ENCODE measurements at regions not wholly inside any gene's neighbourhood (a gene's known extent, or its start where the extent isn't known, plus 50 kb on each side); places are given as distances from the start of the nearest gene placed in this dataset.

DNA sequence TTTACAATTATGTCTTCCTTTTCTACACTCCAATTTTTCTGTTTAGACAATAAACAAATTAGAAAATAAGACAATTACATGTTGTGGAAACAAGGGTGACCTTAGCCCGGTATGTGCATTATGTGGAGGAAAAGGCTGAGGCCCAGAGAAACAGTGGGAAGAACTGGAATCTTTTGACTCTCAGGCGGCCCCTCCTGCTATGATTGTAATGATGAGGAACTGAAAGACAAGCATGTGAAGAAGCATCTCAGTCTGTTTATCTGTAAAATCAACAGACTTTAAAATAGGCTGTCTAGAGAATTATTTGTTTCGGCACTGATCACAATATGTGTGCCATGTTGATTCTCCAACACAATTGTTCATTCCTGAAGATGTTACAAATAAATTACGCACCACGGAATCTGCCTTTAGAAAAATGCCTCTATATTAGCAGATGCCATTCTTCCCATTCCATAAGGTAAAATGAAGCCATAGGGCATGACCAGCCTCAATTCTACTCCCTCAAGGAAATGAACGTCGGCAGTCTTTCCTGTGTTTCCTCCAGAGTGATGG, 1201.6 kb upstream of the CITED2 start:
- in situ Hi-C loops (cut with MboI; ENCODE audit: low sequenced_read_pairs) = no loop called here

DNA sequence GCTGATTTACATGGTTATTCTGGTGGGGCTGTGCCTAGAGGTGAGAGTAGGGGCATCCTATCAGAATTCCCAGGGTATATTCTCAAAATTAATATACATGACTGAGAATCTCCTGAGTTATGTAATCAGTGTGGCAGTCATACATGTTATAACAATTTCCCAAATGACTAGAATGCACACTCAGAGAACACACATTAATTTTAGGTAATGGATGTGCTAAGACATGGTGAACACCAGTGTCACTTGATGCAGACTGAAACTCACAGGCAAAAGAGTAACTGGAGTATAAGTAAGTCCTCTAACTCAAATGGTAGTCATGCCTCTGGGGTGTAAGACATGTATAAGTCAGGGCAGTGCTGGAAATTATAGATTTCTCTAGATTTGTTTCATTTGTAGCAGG, 1198.4 kb upstream of the CITED2 start:
- in situ Hi-C loops (cut with MboI; ENCODE audit: low sequenced_read_pairs) = no loop called here

DNA sequence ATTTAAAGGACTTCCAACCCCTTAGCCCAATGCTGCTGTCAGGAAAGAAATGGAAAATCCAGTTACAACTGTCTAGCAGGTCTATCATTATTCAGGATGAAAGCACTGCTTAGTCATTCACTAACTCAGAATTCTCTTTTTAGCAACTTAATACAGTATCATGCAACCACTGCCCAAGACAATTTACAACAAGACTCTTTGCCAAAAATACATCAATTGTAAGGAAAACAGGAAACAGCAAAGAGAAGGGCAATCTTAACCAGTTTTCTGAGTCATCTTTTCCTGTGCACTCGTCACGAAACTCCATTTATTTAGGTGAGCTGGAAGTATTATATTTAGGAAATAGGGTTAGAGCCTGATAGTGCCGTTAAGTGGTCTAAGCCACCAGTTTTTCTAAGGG, 1197.7 kb upstream of the CITED2 start:
- in situ Hi-C loops (cut with MboI; ENCODE audit: low sequenced_read_pairs) = no loop called here

DNA sequence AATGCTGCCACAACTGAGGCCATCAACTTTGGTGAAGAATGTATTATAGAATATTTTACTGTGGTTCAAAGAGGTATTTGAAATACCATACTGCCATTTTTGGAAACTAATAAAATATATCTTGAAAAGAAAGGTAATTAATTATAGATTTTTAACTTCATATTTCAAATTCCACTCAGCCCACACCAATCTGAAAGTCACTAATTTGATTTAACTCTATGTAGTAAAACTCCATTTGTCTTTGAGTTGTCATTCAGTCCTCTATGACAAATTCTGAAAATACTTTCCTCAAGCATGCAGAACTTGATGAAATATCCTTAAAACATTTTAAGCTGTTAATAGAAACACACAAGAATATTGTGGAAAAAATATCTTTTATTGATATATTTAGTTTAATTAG, 1196.7 kb upstream of the CITED2 start:
- in situ Hi-C loops (cut with MboI; ENCODE audit: low sequenced_read_pairs) = no loop called here

DNA sequence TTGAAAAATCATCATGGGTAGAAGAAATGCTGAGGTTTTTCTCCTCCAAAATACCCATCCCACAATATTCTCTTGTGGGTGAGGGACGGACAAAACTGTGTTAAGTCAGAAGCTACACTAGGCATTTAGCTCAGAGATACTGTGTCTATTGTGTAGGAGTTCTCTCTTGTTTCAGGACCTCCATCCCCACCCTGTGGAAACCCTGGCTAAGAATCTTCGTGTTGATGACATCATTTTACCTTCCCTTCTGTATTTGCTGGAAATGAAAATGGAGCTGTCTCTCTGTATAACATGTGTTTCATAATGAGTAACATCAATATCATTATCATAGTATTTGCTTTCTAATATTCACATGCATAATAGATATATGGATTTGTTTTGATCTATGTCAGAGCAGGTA, 1193.0 kb upstream of the CITED2 start:
- in situ Hi-C loops (cut with MboI; ENCODE audit: low sequenced_read_pairs) = no loop called here

DNA sequence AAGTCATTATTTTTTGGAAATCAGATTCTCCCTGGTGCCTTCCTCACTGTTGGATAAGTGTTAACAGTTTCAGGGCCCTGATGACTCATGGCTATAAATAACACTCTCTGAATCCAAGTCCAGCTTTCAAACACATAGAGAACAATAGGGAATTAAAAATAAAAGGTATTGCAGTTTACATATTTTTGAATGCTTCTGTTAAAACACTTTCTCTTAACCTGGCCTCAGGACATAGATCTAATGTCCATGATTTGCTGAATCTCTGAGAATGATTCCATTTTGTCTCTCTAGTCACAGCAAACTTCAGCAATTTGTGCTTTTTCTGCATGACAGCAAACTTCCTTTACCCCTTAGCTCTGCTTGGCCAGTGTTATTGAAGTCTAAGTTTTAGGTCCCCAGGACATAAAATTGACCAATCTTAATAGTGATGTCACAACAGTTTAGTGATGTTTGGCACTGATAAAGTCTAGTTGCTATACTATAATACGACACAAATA, 1192.4 kb upstream of the CITED2 start:
- in situ Hi-C loops (cut with MboI; ENCODE audit: low sequenced_read_pairs) = no loop called here

DNA sequence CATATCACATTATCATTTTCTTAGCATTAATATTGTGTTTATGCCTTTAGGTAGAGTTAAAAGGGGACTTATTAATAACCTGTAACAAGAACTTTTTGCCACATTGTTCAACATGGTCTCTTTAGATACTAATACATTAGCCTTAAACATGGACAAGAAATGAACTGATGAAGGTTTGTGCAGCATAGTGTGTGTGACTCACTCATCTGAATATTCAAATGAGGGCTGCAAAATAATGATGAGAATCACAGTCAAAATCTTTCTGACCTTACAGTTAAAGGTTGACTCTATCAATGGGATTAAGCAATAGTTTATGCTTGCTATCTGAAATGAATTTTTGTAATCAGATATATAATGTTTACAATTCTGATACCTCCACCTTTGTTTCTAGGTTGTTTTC, 1189.3 kb upstream of the CITED2 start:
- in situ Hi-C loops (cut with MboI; ENCODE audit: low sequenced_read_pairs) = no loop called here

DNA sequence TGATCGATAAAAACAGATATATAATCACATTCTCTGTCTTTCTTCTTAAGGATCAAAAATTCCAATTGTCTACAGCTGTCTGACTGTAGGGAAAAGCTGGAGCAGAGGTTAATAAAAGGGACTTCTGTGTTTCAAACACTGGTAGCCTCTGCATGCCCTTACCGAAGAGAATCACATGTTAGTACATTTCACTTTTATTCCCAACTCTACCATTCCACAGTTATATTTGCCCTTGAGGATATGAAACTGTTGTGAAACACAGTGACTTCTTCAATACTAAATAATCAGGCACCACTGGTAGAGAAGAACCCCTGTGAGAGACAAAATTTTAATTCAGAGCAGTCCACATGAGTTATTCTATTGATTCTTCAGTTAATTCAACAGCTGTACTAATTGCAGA, 1187.3 kb upstream of the CITED2 start:
- in situ Hi-C loops (cut with MboI; ENCODE audit: low sequenced_read_pairs) = no loop called here

DNA sequence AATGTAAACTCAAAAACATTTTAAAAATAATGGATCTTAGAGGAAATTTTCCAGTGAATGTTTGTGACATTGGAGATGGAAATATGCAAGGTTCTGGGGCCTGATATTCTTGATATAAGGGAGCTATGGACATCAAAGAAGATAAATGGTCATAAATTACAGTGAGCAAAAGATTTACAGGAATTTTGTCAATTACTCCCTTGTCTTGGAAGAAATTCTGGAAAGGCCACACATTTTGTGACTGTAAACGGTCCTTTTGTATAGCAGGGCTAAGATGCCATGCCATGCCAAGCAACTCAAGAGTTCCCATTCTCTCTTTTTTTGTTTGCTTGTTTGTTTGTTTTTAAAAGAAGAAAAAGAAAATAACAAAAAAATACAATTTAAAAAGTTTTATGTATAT, 1186.2 kb upstream of the CITED2 start:
- in situ Hi-C loops (cut with MboI; ENCODE audit: low sequenced_read_pairs) = no loop called here

DNA sequence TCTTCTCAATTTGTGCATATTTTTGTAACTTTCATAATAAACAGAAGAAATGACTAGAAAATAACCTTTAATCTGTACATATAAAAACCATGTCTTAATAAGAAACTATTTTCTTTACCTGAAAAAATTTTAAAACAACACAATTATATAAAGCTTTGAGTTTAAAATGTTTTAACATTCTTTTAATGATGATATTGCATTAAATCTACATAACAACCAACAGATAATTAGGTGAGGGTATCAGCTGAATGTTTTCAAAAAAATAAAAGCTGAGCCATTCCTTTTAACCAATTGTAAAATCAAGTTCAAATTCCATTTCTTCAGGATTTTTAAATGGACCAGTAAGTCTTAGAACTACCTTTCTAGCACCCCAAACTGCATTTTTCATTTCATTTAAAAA, 1185.0 kb upstream of the CITED2 start:
- in situ Hi-C loops (cut with MboI; ENCODE audit: low sequenced_read_pairs) = no loop called here

DNA sequence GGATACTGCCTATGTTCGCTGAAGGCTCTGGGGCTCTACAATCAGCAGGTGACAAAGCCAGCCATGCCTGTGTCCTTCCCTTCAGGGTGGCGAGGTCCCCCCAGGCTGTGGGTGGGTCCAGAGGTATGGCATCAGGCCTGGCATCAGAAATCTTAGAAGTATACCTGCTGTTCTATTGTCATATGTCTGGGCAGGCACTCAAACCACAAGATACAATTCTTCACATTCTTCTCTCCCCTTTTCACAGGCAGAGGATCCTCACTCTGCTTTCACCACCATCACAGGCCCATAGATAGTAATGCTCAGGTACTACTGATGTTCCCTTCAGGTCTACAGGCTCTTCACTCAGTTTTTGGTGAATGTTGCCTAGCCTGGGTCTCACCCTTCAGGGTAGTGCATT, 1180.0 kb upstream of the CITED2 start:
- in situ Hi-C loops (cut with MboI; ENCODE audit: low sequenced_read_pairs) = no loop called here

DNA sequence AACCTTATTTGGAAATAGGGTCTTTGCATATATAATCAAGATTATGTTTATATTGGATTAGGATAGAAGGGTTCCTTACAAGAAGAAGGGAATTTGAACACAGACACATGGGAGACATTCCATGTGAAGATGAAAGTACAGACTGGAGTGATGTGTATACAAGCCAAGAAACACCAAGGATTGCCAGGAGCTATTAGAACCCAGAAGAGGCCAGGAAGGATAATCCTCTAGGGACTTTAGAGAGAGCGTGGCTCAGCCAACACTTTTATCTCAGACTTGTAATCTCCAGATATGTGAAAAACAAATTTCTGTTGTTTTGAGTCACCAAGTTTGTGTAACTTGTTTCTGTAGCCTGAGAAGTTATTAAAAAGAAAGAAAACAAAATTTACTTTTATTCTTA, 1173.9 kb upstream of the CITED2 start:
- in situ Hi-C loops (cut with MboI; ENCODE audit: low sequenced_read_pairs) = no loop called here

DNA sequence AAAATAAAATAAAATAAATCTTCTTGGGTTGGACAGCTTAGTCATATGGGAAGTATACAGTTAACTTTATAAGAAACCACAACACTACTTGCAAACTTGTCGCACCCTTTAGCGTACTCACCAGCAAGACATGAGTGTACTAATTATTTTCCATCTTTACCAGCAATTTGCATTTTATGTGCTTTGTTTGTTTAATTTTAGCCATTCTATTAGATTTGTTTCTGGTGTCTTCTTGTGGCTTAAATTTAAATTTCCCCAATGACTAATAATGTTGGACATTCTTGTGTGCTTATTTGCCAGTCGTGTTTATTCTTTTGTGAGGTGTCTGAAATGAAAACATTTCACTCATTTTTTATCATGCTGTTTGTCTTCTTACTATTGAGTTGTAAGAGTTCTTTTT, 1172.2 kb upstream of the CITED2 start:
- in situ Hi-C loops (cut with MboI; ENCODE audit: low sequenced_read_pairs) = no loop called here

DNA sequence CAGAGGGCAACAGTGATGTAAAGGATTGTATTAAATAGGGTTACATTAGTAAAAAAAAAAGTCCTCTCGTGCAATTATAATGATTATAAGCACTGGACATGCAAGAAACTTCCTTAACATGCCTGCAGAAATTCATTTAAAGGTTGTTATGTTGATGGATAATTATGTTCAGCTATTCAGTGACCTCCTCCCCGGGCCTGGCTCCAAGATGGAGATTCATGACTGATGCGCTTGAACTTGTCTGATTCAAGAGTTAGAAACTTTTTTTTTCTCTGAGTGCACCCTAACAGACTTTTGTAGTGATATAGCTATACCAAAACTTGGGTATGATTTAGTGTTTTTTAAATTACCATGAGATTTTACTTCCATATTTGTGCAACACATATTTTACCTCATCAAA, 1170.0 kb upstream of the CITED2 start:
- in situ Hi-C loops (cut with MboI; ENCODE audit: low sequenced_read_pairs) = no loop called here

DNA sequence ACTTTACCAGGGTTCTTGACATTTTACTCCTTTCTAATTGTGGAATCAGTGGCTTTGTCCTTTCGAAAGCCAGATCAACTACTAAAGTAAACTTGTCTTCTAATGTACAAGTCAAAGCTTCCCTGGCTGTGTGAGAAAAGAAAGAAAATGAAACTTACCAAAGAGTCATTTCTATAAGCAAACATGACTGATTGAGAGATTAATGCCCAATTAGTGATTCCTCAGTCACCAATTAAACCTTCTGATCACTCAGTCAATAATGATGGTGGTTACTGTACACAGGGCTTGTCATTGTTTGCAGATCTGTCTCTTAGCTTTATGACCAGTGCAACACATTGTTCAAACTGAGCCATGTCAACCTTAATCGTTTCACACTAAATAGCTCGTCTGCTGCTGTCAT, 1168.4 kb upstream of the CITED2 start:
- in situ Hi-C loops (cut with MboI; ENCODE audit: low sequenced_read_pairs) = no loop called here

DNA sequence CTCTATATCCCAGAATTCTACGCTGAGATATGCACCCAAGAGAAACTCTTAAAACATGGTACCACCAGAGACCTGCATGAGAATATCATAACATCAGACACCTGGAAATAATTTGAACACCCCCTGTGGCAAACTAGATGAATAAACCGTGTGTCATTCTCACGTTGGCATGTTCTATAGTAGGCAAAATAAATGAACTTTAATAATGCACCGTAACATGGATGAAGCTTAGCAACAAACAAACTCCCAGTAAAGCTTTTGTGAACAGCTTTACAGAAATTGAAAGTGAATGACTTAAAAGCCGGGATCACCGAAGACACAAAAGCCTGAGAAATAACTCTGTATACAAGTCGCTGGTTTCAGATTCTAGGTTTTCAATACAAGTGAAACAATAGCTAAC, 1166.8 kb upstream of the CITED2 start:
- in situ Hi-C loops (cut with MboI; ENCODE audit: low sequenced_read_pairs) = no loop called here

DNA sequence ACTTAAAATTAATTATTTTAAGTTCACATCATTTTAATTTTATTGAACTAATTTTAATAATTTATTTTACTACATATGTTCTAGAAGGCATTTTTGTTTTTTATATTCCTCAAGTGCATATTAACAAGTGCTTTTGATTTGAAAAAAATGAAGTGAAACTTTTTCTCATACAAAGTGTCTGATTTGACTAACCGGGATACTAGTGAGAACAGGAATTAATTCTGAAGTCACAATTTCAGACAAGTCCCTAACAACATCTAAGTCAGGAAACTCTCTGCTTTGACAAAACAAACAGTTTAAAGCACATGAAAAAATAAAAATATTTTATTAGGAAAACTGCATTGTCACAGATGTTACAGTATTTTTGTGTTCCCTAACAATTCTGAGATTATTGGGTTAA, 1166.3 kb upstream of the CITED2 start:
- in situ Hi-C loops (cut with MboI; ENCODE audit: low sequenced_read_pairs) = no loop called here

DNA sequence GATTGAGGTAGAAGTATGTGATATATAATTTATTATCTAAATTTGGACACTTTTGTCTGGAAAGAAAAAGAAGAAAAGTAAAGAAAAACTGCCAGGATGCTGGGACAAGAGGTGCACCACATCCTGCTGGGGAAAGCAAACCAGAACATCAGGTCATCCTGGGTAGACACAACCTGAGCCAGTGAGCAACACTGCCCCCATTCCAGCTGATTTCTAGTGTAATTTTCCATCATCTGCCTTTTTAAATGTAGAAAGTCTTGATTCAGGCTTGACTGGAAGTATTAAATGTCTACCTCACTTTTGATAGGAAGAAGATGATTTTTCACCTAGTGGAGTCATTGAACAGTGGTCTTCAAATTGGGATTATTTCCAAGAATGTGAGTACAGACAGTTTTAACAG, 1164.5 kb upstream of the CITED2 start:
- in situ Hi-C loops (cut with MboI; ENCODE audit: low sequenced_read_pairs) = no loop called here

DNA sequence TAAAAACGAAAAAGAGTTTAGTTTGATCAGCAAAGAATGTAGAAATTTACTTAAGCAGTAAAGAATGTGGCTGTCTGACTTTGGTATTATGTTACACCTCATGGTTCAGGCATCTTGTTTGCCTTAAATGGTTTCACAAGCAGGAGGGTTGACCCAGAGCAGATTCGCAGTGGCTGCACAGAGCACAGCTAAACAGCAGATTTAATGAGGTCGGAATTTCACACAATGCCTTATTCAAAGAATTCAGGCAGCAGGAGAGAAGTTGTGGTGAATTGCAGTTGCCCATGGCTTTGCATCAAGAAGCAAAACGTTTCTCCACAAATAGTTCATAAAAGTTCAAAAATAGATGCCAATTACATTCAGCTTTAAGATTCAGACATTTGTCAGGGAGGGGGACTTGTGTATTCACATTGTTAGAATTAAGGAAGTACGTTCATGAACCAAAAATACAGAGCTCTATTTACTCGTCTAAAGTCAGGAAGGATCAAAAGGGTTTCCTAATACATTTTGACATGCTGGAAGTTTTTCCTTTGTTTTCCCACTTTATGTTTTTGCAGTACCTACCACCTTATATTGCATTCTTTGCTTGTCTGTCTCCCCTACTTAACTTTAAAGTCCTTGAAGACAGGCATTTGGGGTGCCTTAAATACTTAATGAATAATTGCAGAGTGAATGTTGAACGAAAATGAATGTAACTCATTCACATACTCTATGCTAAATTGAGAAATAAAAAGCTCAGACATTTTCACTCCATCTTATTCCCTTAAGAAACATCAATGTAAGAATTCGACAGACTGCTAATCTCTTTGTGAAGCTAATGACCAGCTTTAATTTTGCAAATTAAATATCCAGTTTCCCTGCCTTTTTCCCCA, 1163.6 kb upstream of the CITED2 start:
- in situ Hi-C loops (cut with MboI; ENCODE audit: low sequenced_read_pairs) = no loop called here

DNA sequence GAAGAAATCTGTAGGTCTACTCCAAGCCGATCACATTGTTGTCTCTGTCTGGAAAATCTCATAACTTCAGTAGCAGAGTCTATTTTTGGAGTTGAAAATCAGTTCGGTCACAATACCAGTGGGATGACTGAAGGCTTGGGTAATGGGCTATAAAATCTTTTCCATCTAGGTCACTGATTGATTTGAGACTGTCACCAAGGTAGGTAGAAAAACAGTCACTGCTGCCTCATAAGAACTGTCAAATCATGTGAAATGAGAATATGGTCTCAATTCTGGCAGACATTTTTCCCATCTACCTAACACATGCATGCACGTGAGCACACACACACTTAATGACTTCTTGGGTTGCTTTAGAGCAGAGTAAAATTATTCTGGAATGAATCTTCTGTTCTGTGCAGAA, 1162.8 kb upstream of the CITED2 start:
- in situ Hi-C loops (cut with MboI; ENCODE audit: low sequenced_read_pairs) = no loop called here

DNA sequence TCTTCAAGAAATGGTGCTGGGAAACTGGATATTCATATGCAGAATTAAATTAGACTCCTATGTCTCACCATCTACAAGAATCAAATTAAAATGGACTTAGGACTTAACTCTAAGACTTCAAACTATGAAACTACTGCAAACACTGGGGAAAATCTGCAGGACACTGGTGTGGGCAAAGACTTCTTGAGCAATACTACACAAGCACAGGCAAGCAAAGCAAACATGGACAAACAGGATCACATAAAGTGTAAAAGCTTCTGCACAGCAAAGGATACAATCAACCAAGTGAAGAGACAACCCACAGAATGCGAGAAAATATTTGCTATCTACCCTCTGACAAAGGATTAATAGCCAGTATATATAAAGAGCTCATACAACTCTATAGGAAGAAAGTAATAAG, 1161.1 kb upstream of the CITED2 start:
- in situ Hi-C loops (cut with MboI; ENCODE audit: low sequenced_read_pairs) = no loop called here

DNA sequence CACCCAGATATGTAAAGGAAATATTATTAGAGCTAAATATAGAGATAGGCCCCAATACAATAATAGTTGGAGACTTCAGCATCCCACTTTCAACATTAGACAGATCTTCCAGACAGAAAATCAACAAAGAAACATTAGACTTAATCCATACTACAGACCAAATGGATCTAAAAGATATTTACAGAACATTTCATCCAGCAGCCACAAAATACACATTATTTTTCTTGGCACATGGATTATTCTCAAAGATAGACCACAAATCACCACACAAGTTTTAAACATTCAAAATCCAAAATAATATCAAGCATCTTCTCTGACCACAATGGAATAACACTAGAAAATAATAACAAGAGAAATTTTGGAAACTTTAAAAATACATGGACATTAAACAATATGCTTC, 1159.1 kb upstream of the CITED2 start:
- in situ Hi-C loops (cut with MboI; ENCODE audit: low sequenced_read_pairs) = no loop called here

DNA sequence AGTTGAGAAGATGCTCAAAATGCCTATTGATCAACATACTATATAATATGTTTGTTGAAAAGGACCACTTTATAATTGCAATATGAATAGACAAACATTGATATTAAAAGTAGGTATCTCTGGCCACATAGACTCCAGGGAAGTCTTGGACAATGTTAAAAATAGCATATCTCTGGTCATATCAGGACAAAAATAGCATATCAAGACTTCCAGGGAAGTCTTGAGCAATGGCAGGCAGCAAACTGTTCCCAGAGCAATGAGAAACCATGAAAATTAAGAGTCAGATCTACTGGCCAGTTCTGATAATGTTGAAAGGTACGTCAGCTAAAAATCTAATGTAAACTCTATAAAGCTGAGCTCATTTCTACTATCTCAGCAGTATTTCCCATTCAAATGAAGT, 1130.3 kb upstream of the CITED2 start:
- in situ Hi-C loops (cut with MboI; ENCODE audit: low sequenced_read_pairs) = no loop called here
